Endothelial cell (in vitro differentiated cells): ENCODE measurements at regions not wholly inside any gene's neighbourhood (a gene's known extent, or its start where the extent isn't known, plus 50 kb on each side); places are given as distances from the start of the nearest gene placed in this dataset.
"Not testable (repeated sequence)": the region's sequence is repeated elsewhere in the genome, so short reads cannot be mapped to it uniquely, and the experiment has no call there.

Experiments used
- DNase-seq: peaks from one replicate; pipeline ENCODE4 v3.0.0; 2021; ENCODE audit warnings: low spot score
- H3K27ac Mint-ChIP-seq: one replicate; pipeline ENCODE4 v1.8.0; 2021; ENCODE audit warnings: mixed read lengths, inconsistent platforms; ENCODE audit not compliant: unreplicated experiment
- H3K27me3 Mint-ChIP-seq: one replicate; pipeline ENCODE4 v1.8.0; 2021; ENCODE audit warnings: mild to moderate bottlenecking, moderate library complexity, mixed read lengths, inconsistent platforms; ENCODE audit not compliant: unreplicated experiment
- H3K36me3 Mint-ChIP-seq: one replicate; pipeline ENCODE4 v1.8.0; 2021; ENCODE audit warnings: mild to moderate bottlenecking, low read depth, mixed read lengths, inconsistent platforms; ENCODE audit not compliant: unreplicated experiment
- H3K4me1 Mint-ChIP-seq: one replicate; pipeline ENCODE4 v1.8.0; 2021; ENCODE audit warnings: mild to moderate bottlenecking, mixed read lengths, inconsistent platforms; ENCODE audit not compliant: unreplicated experiment
- H3K4me3 Mint-ChIP-seq: one replicate; pipeline ENCODE4 v1.8.0; 2021; ENCODE audit warnings: mild to moderate bottlenecking, mixed read lengths, inconsistent platforms; ENCODE audit not compliant: unreplicated experiment
- H3K9me3 Mint-ChIP-seq: one replicate; pipeline ENCODE4 v1.8.0; 2021; ENCODE audit warnings: mixed read lengths, inconsistent platforms; ENCODE audit not compliant: unreplicated experiment
- CTCF ChIP-seq: fragments of 200-600 bp; sonication (generic); IDR thresholded peaks from one replicate; pipeline ENCODE4 v1.5.0; 2021; ENCODE audit warnings: antibody characterized with exemption; ENCODE audit not compliant: unreplicated experiment

GRCh38 chr14:106269029-106269428 lies 742.6 kb downstream of the TMEM121 start:
- Mint-ChIP-seq H3K27me3 (peaks cover 2% of the 10 kb centered on the region), H3K36me3 (peaks cover 9% of the 10 kb centered on the region), H3K27ac (no peak overlapping the region), H3K4me1 (no peaks in the 10 kb centered on the region), H3K4me3 (no peak overlapping the region), H3K9me3 (peaks cover 46% of the 10 kb centered on the region)
- no peak for DNase-seq
- no peak for TF ChIP-seq CTCF

GRCh38 chr14:106269451-106270204 lies 743.2 kb downstream of the TMEM121 start:
- H3K9me3 Mint-ChIP-seq = peaks cover 42% of the 10 kb centered on the region
- H3K27me3 Mint-ChIP-seq = peaks cover 2% of the 10 kb centered on the region
- peaks cover 7% of the 10 kb centered on the region for H3K36me3 Mint-ChIP-seq
- no peak overlapping the region for H3K4me3 Mint-ChIP-seq
- no peaks in the 10 kb centered on the region for H3K4me1 Mint-ChIP-seq
- H3K27ac Mint-ChIP-seq = no peak overlapping the region
- TF ChIP-seq CTCF = no peak
- no peak for DNase-seq

- H3K36me3 Mint-ChIP-seq, H3K4me3 Mint-ChIP-seq, H3K27me3 Mint-ChIP-seq, H3K27ac Mint-ChIP-seq, DNase-seq, H3K4me1 Mint-ChIP-seq: not testable (repeated sequence)
- peaks cover 37% of the 10 kb centered on the region for H3K9me3 Mint-ChIP-seq
These were observed 744.2 kb downstream of the TMEM121 start for GRCh38 chr14:106270476-106271121.

GRCh38 chr14:106276326-106277267 lies 750.2 kb downstream of the TMEM121 start:
- Mint-ChIP-seq H3K27me3 (peaks cover 2% of the 10 kb centered on the region), H3K27ac (no peak overlapping the region), H3K4me3 (no peak overlapping the region), H3K4me1 (no peaks in the 10 kb centered on the region), H3K9me3 (peaks cover 26% of the 10 kb centered on the region), H3K36me3 (peaks cover 10% of the 10 kb centered on the region)
- DNase-seq = no peak
- no peak for TF ChIP-seq CTCF

GRCh38 chr14:106277503-106277902 lies 751.1 kb downstream of the TMEM121 start:
- Mint-ChIP-seq H3K27me3 (peaks cover 2% of the 10 kb centered on the region), H3K9me3 (peaks cover 32% of the 10 kb centered on the region), H3K27ac (no peak overlapping the region), H3K4me3 (no peak overlapping the region), H3K4me1 (no peaks in the 10 kb centered on the region), H3K36me3 (peaks cover 10% of the 10 kb centered on the region)
- no peak for DNase-seq
- no peak for TF ChIP-seq CTCF
